NCI-H345 treated with DMSO at 0.1 percent for 48 hours (cell line): ENCODE measurements at regions not wholly inside any gene's neighbourhood (a gene's known extent, or its start where the extent isn't known, plus 50 kb on each side); places are given as distances from the start of the nearest gene placed in this dataset.
"Not testable (repeated sequence)": the region's sequence is repeated elsewhere in the genome, so short reads cannot be mapped to it uniquely, and the experiment has no call there.

Experiments used
- DNase-seq: peaks from one replicate; lab custom pipeline; 2025; ENCODE audit not compliant: unreplicated experiment; lab: John Stamatoyannopoulos, UW

- DNase-seq = no peak
Measured at GRCh38 chr17:33873201-33873617, 381.9 kb upstream of the CCL2 start.

- no peak for DNase-seq
Measured at GRCh38 chr17:33874617-33875060, 380.4 kb upstream of the CCL2 start.

- no peak for DNase-seq
Measured at GRCh38 chr17:33875973-33876372, 379.1 kb upstream of the CCL2 start.

- DNase-seq = not testable (repeated sequence)
Measured at GRCh38 chr17:33882273-33882672, 372.8 kb upstream of the CCL2 start.

GRCh38 chr17:33882677-33883076 lies 372.4 kb upstream of the CCL2 start:
- not testable (repeated sequence) for DNase-seq

GRCh38 chr17:33888455-33888854 lies 366.6 kb upstream of the CCL2 start:
- DNase-seq = no peak

GRCh38 chr17:33889040-33889439 lies 366.0 kb upstream of the CCL2 start:
- no peak for DNase-seq

- no peak for DNase-seq
Measured at GRCh38 chr17:33889766-33890165, 365.3 kb upstream of the CCL2 start.

GRCh38 chr17:33892717-33893591 lies 362.1 kb upstream of the CCL2 start:
- DNase-seq = no peak

GRCh38 chr17:33895491-33895890 lies 359.6 kb upstream of the CCL2 start:
- no peak for DNase-seq

- DNase-seq = no peak
Measured at GRCh38 chr17:33896263-33896662, 358.8 kb upstream of the CCL2 start.

- no peak for DNase-seq
Measured at GRCh38 chr17:33901085-33901484, 354.0 kb upstream of the CCL2 start.

GRCh38 chr17:33902901-33903449 lies 352.1 kb upstream of the CCL2 start:
- no peak for DNase-seq

- no peak for DNase-seq
Measured at GRCh38 chr17:33904476-33904875, 350.6 kb upstream of the CCL2 start.

GRCh38 chr17:33905338-33905800 lies 349.7 kb upstream of the CCL2 start:
- DNase-seq = no peak

- DNase-seq = no peak
Measured at GRCh38 chr17:33908363-33909064, 346.6 kb upstream of the CCL2 start.

- no peak for DNase-seq
Measured at GRCh38 chr17:33910200-33910857, 344.8 kb upstream of the CCL2 start.

- no peak for DNase-seq
Measured at GRCh38 chr17:33914125-33914524, 341.0 kb upstream of the CCL2 start.

- no peak for DNase-seq
Measured at GRCh38 chr17:33922971-33923370, 332.1 kb upstream of the CCL2 start.

- no peak for DNase-seq
Measured at GRCh38 chr17:33924104-33924503, 331.0 kb upstream of the CCL2 start.

GRCh38 chr17:33925649-33926048 lies 329.4 kb upstream of the CCL2 start:
- no peak for DNase-seq
